Large intestine (tissue), 3 donors: ENCODE measurements at regions not wholly inside any gene's neighbourhood (a gene's known extent, or its start where the extent isn't known, plus 50 kb on each side); places are given as distances from the start of the nearest gene placed in this dataset.

ENCODE experiments used
- DNase-seq, 2 donors: peaks; one replicate each; pipeline versions ENCODE4 v3.0.0 to v3.0.0-alpha.2; 2013
- H3K27ac ChIP-seq: one replicate; pipeline ENCODE4 v1.5.1; 2013; ENCODE audit warnings: low read length
- H3K27me3 ChIP-seq: 2 replicates; pipeline ENCODE4 v1.6.1; 2013; ENCODE audit warnings: low read length; ENCODE audit not compliant: control insufficient read depth, insufficient read depth
- H3K36me3 ChIP-seq: 2 replicates; pipeline ENCODE4 v1.6.1; 2013; ENCODE audit warnings: low read length; ENCODE audit not compliant: control insufficient read depth, insufficient read depth
- H3K4me1 ChIP-seq: one replicate; pipeline ENCODE4 v1.6.1; 2013; ENCODE audit warnings: low read length; ENCODE audit not compliant: control insufficient read depth, insufficient read depth
- H3K4me3 ChIP-seq: one replicate; pipeline ENCODE4 v1.5.1; 2013; ENCODE audit warnings: low read length
- H3K9me3 ChIP-seq: one replicate; pipeline ENCODE4 v1.6.1; 2013; ENCODE audit warnings: mild to moderate bottlenecking, low read depth, low read length, moderate library complexity; ENCODE audit not compliant: control insufficient read depth
- WGBS: methylation state at CpG from one replicate; pipeline ENCODE4 v1.1.5; 2013; ENCODE audit warnings: low lambda C conversion rate; ENCODE audit not compliant: insufficient coverage; 5-methylcytosine and 5-hydroxymethylcytosine counted together

GRCh38 chr2:138193416-138194213, 229.3 kb downstream of the HNMT start:
- no peak overlapping the region for H3K4me3 ChIP-seq
- no peaks in the 10 kb centered on the region for H3K9me3 ChIP-seq
- peak in 1 of 2 donors; percentile 10 for DNase-seq
- WGBS = 100% methylated on average over 2 of the region's 8 CpGs
- no peaks in the 10 kb centered on the region for H3K27me3 ChIP-seq
- no peak overlapping the region for H3K27ac ChIP-seq
- H3K36me3 ChIP-seq = no peaks in the 10 kb centered on the region
- H3K4me1 ChIP-seq = no peaks in the 10 kb centered on the region

DNA sequence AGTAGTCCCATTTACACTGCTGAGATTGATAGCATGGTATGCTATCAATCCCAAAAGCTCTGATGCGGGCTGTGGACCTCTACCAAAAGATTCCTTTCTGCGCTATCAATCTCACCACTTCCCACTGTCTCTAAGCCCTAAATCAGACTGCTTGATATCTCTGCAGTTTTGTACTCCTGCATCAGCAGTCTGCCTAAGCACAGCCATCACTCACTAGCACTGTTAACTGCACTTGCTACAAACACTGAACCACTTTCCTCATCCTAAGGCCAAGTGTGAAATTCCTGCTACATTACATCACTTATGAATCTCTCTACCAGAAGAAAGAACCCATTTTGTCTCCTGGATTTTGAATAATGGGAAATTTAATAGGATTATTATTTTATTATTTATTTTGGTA, 237.0 kb downstream of the HNMT start:
- no peak overlapping the region for H3K4me3 ChIP-seq
- no peak for DNase-seq
- no CpG with 5 or more reads among the region's 2 CpGs for WGBS
- H3K9me3 ChIP-seq = no peaks in the 10 kb centered on the region
- no peaks in the 10 kb centered on the region for H3K4me1 ChIP-seq
- H3K27me3 ChIP-seq = no peaks in the 10 kb centered on the region
- no peaks in the 10 kb centered on the region for H3K36me3 ChIP-seq
- H3K27ac ChIP-seq = no peak overlapping the region

DNA sequence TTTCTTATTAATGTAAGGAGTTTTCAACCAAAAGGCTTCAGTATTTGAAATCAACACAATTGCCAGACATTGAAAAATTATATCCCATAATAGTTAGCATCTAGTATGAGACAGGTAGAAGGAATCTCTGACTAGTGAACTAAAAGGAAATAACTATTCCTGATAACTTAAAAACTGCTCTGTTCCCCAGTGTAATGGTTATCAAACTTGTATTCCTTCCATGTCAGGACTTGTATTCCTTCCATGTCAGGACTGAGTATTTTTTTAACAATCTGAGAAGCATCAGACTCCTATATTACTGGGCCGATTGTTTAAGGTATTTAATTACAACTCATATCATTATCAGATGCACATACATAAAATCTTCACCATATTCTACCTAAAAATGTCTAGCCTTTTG, 238.5 kb downstream of the HNMT start:
- no peak overlapping the region for H3K4me3 ChIP-seq
- H3K27me3 ChIP-seq = no peaks in the 10 kb centered on the region
- H3K36me3 ChIP-seq = no peaks in the 10 kb centered on the region
- no peaks in the 10 kb centered on the region for H3K9me3 ChIP-seq
- no peak overlapping the region for H3K27ac ChIP-seq
- DNase-seq = no peak
- H3K4me1 ChIP-seq = no peaks in the 10 kb centered on the region
- WGBS = no CpG with 5 or more reads among the region's 1 CpG

- Histone ChIP-seq H3K9me3 (no peaks in the 10 kb centered on the region), H3K36me3 (no peaks in the 10 kb centered on the region), H3K4me1 (no peaks in the 10 kb centered on the region), H3K4me3 (no peak overlapping the region), H3K27me3 (no peaks in the 10 kb centered on the region), H3K27ac (no peak overlapping the region)
- no peak for DNase-seq
- 100% methylated on average over 1 of the region's 1 CpG for WGBS
Observed at GRCh38 chr2:138205281-138205680, 241.0 kb downstream of the HNMT start.

DNA sequence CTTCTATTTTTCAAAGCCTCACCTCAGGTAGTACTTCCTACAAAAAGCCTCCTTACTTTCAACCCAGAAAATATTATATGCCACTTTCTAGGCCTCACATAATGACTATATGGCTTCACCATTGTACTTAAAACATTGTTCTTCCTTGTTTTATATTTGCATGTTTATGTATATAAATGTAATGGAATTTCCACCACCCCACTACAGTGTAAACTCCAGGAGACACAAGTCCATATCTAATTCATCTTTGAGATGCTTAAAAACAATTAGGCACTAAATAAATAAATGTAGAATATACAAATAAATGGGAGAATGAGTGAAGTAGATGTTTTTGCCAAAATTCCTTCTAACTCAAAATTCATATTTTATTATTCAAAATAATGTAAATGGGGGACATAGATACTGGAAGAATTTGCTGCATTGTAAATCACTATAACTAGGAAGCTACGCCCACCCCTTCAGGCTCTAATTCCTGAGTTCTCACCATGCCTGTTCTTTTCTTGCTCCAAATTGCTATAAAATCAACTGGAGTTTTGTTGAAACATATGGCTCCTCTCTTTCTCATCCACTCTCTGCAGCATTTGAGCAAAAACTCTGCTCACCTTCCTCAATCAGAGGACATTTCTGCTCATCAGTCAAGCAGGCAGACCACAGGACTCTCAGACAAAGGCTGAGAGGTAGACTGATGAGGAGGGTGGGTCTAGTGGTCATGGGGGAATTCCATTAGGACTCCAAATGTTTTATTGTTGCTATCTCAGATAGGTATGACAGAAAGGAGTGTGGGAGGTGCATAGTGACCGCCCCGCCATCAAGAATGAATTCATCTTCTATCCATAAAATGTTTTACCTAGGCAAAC, 243.0 kb downstream of the HNMT start:
- 93% methylated on average over 3 of the region's 3 CpGs for WGBS
- Histone ChIP-seq H3K4me1 (no peaks in the 10 kb centered on the region), H3K27ac (no peak overlapping the region), H3K9me3 (no peaks in the 10 kb centered on the region), H3K4me3 (no peak overlapping the region), H3K27me3 (no peaks in the 10 kb centered on the region), H3K36me3 (no peaks in the 10 kb centered on the region)
- no peak for DNase-seq

DNA sequence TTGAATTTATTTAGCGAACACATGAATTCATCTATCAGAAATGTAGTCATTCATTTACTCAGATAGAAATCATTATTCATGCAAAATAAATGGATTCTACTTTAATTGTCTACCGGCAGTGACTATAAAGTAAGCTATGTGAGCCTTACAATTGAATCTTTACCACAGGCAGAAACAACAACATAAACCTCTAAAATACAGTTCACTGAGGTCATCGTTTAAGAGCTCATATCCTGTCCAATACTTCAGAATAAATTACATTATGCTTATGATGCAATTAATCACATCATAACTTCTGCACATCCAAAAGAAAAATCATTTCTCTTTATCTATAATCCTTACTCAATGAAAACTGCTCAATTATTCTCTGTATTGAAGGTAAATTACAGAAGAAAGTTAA, 244.7 kb downstream of the HNMT start:
- no peak overlapping the region for H3K4me3 ChIP-seq
- H3K27ac ChIP-seq = no peak overlapping the region
- WGBS = 80% methylated on average over 1 of the region's 3 CpGs
- no peaks in the 10 kb centered on the region for H3K27me3 ChIP-seq
- H3K9me3 ChIP-seq = no peaks in the 10 kb centered on the region
- H3K36me3 ChIP-seq = no peaks in the 10 kb centered on the region
- no peaks in the 10 kb centered on the region for H3K4me1 ChIP-seq
- DNase-seq = no peak

DNA sequence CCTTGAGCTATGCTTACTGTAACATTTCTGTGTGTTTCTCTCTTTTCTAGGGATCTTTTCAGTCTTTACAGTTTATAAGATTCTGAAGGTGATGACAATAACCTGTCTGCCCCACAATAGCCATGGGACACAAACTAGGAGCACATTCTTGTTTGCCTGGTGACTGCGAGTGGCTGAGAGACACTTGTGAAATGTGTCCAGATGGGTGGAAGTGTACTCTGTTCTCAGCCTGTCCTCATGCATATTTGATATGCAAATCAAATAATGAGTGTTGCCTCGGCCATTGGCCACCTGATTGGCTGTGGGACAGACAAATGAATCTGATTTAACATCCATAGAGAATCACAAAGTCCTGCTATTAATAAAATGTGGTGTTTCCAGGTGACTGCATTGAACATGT, 246.2 kb downstream of the HNMT start:
- no peak for DNase-seq
- Histone ChIP-seq H3K4me1 (no peaks in the 10 kb centered on the region), H3K27me3 (no peaks in the 10 kb centered on the region), H3K27ac (no peak overlapping the region), H3K36me3 (no peaks in the 10 kb centered on the region), H3K9me3 (no peaks in the 10 kb centered on the region), H3K4me3 (no peak overlapping the region)
- WGBS = no CpG with 5 or more reads among the region's 2 CpGs

DNA sequence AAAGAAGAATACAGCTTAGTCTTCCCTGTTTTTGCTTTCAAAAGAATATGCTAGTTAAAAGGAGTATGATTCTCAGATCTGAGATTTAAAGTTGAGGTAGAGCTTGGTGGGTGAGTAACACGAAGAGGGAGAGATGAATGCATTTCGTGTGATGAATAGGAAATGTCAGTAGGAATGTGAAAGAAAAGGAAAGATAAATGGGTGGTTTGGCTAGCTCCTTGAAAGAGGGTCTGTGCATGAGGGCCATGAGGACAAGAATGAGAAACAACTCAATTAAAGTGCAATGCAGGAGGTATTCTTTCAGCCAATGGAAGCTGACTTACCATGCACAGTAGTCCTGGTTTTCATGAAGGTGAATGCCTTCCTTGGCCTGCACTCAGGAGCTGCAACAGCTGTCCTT, 248.2 kb downstream of the HNMT start:
- no peaks in the 10 kb centered on the region for H3K27me3 ChIP-seq

DNA sequence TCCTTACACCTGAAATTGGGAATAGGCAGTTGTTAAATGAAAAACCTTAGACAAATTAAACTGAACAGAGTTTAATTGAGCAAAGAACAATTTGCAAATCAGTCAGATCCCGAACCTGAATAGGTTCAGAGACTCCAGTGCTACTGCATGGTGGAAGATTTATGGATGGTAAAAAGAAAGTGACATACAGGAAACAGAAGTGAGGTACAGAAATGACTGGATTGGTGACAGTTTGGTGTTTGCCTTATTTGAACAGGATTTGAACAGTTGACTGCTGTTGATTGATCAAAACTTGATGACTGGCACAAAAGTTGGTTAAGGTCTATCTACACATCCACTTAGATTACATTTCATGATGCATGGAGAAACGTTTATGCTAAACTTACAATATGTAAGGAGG, 248.8 kb downstream of the HNMT start:
- no peaks in the 10 kb centered on the region for H3K4me1 ChIP-seq
- WGBS = 100% methylated on average over 1 of the region's 2 CpGs
- H3K4me3 ChIP-seq = no peak overlapping the region
- no peaks in the 10 kb centered on the region for H3K36me3 ChIP-seq
- H3K27ac ChIP-seq = no peak overlapping the region
- DNase-seq = no peak
- no peaks in the 10 kb centered on the region for H3K9me3 ChIP-seq
- no peaks in the 10 kb centered on the region for H3K27me3 ChIP-seq

More for the DNA sequence above, 248.2 kb downstream of the HNMT start:
- Histone ChIP-seq H3K27ac (no peak overlapping the region), H3K9me3 (no peaks in the 10 kb centered on the region), H3K36me3 (no peaks in the 10 kb centered on the region), H3K4me1 (no peaks in the 10 kb centered on the region), H3K4me3 (no peak overlapping the region)
- WGBS = 100% methylated on average over 2 of the region's 2 CpGs
- DNase-seq = no peak

GRCh38 chr2:138213624-138214023, 249.4 kb downstream of the HNMT start:
- DNase-seq = no peak
- H3K9me3 ChIP-seq = no peaks in the 10 kb centered on the region
- H3K27me3 ChIP-seq = no peaks in the 10 kb centered on the region
- H3K4me3 ChIP-seq = no peak overlapping the region
- H3K27ac ChIP-seq = no peak overlapping the region
- no peaks in the 10 kb centered on the region for H3K36me3 ChIP-seq
- H3K4me1 ChIP-seq = no peaks in the 10 kb centered on the region
